SK-N-SH (cell line): ENCODE measurements at regions not wholly inside any gene's neighbourhood (a gene's known extent, or its start where the extent isn't known, plus 50 kb on each side); places are given as distances from the start of the nearest gene placed in this dataset.

Experiments used
- CTCF ChIA-PET: fragments of 300-600, 350-600 bp; formaldehyde crosslinking; extraction: SDS; loops from one replicate; lab custom pipeline; 2021; lab: Yijun Ruan, JAX
- POLR2A ChIA-PET: fragments of 350-600 bp; sonication (Branson Sonifier 250); formaldehyde crosslinking; extraction: SDS; loops from one replicate; lab custom pipeline; 2020; ENCODE audit warnings: antibody characterized with exemption, inconsistent platforms; lab: Yijun Ruan, JAX
- DNase-seq: peaks from one replicate; pipeline ENCODE4 v3.0.0; 2012
- H2AFZ ChIP-seq: fragments of 200-600 bp; sonication (generic); 2 replicates; pipeline ENCODE4 v1.8.1; 2016; ENCODE audit warnings: antibody characterized with exemption, mild to moderate bottlenecking, low read depth
- H3F3A ChIP-seq: fragments of 200-600 bp; sonication (generic); replicated peaks from 2 replicates; pipeline ENCODE3; 2016; ENCODE audit warnings: antibody characterized with exemption, mild to moderate bottlenecking; ENCODE audit not compliant: insufficient read depth
- H3K27ac ChIP-seq, 2 experiments: fragments of 200-500 bp in 1 of 2; fragments of 200-600 bp in 1 of 2; sonication (Bioruptor generic) in 1 of 2; sonication (generic), shearing (Covaris generic) in 1 of 2; 2 replicates each; pipeline versions ENCODE4 v1.5.1 to v1.6.1; 2014 to 2016; ENCODE audit warnings: low read depth in 2 of 2, inconsistent platforms in 1 of 2, low read length in 1 of 2, mild to moderate bottlenecking in 1 of 2, mixed read lengths in 1 of 2
- H3K27me3 ChIP-seq: fragments of 200-600 bp; sonication (generic), shearing (Covaris generic); 2 replicates; pipeline ENCODE4 v1.6.1; 2016; ENCODE audit warnings: mixed run types; ENCODE audit not compliant: insufficient read depth
- H3K36me3 ChIP-seq, 2 experiments: fragments of 200-500 bp in 1 of 2; fragments of 200-600 bp in 1 of 2; sonication (Bioruptor generic) in 1 of 2; sonication (generic) in 1 of 2; replicated peaks in 1 of 2; 2 replicates each; pipeline versions ENCODE3 to v1.5.1; 2014 to 2016; ENCODE audit warnings: low read length in 1 of 2, mild to moderate bottlenecking in 1 of 2; ENCODE audit not compliant: insufficient read depth in 2 of 2, control insufficient read depth in 1 of 2
- H3K4me1 ChIP-seq, 2 experiments: fragments of 200-500 bp in 1 of 2; fragments of 200-600 bp in 1 of 2; sonication (Bioruptor generic) in 1 of 2; sonication (generic), shearing (Covaris generic) in 1 of 2; 2 replicates each; pipeline versions ENCODE4 v1.5.1 to v1.6.1; 2014 to 2016; ENCODE audit warnings: low read depth in 1 of 2, low read length in 1 of 2, mixed run types in 1 of 2; ENCODE audit not compliant: insufficient read depth in 2 of 2, control insufficient read depth in 1 of 2
- H3K4me2 ChIP-seq: fragments of 200-600 bp; sonication (generic), shearing (Covaris generic); 2 replicates; pipeline ENCODE4 v1.6.1; 2017; ENCODE audit warnings: mixed run types
- H3K4me3 ChIP-seq, 2 experiments: fragments of 200-500 bp in 1 of 2; fragments of 200-600 bp in 1 of 2; sonication (Bioruptor generic) in 1 of 2; sonication (generic), shearing (Covaris generic) in 1 of 2; 2 replicates each; pipeline versions ENCODE4 v1.5.1 to v1.8.1; 2014 to 2016; ENCODE audit warnings: low read depth in 2 of 2, inconsistent platforms in 1 of 2, low read length in 1 of 2, mild to moderate bottlenecking in 1 of 2, mixed read lengths in 1 of 2, moderate library complexity in 1 of 2
- H3K79me2 ChIP-seq: fragments of 200-600 bp; sonication (generic); 2 replicates; pipeline ENCODE4 v1.8.1; 2017; ENCODE audit warnings: mild to moderate bottlenecking; ENCODE audit not compliant: insufficient read depth
- H3K9ac ChIP-seq: fragments of 200-600 bp; sonication (generic); 2 replicates; pipeline ENCODE4 v1.6.1; 2017; ENCODE audit warnings: mixed run types
- H3K9me2 ChIP-seq: fragments of 200-600 bp; sonication (generic); 2 replicates; pipeline ENCODE4 v1.6.1; 2017; ENCODE audit warnings: mixed run types
- H3K9me3 ChIP-seq: fragments of 200-600 bp; sonication (generic); 2 replicates; pipeline ENCODE4 v1.6.1; 2017; ENCODE audit warnings: mixed run types, mild to moderate bottlenecking, moderate library complexity
- H4K20me1 ChIP-seq: fragments of 200-600 bp; sonication (generic); 2 replicates; pipeline ENCODE4 v1.6.1; 2017; ENCODE audit warnings: mild to moderate bottlenecking, mixed run types; ENCODE audit not compliant: insufficient read depth
- EP300 ChIP-seq, 2 experiments: IDR thresholded peaks; 2 replicates each; pipeline versions ENCODE4 v1.4.0 to v1.6.1; 2012; ENCODE audit warnings: borderline replicate concordance in 1 of 2, low read depth in 1 of 2, low read length in 1 of 2
- EZH2phosphoT487 ChIP-seq: fragments of 200-600 bp; sonication (generic); IDR thresholded peaks from 2 replicates; pipeline ENCODE4 v1.6.1; 2017; ENCODE audit warnings: low read depth, mixed run types, mild to moderate bottlenecking, antibody characterized with exemption, moderate library complexity, borderline replicate concordance
- FOSL2 ChIP-seq: IDR thresholded peaks from 2 replicates; pipeline ENCODE4 v1.4.0; 2012; ENCODE audit warnings: low read depth, mild to moderate bottlenecking, moderate library complexity, borderline replicate concordance
- GABPA ChIP-seq: IDR thresholded peaks from 2 replicates; pipeline ENCODE4 v1.4.0; 2012; ENCODE audit warnings: low read depth, mild to moderate bottlenecking
- IRF3 ChIP-seq: fragments of 150-350 bp; IDR thresholded peaks from 2 replicates; pipeline ENCODE4 v1.6.1; 2016; ENCODE audit warnings: mild to moderate bottlenecking, low read depth, low read length
- MEF2A ChIP-seq: IDR thresholded peaks from 2 replicates; pipeline ENCODE4 v1.4.0; 2012; ENCODE audit warnings: low read depth, borderline replicate concordance
- PBX3 ChIP-seq: IDR thresholded peaks from 2 replicates; pipeline ENCODE4; 2012
- POLR2AphosphoS5 ChIP-seq: IDR thresholded peaks from 2 replicates; pipeline ENCODE4 v1.6.1; 2012; ENCODE audit warnings: low read depth, low read length
- SIN3A ChIP-seq: IDR thresholded peaks from 2 replicates; pipeline ENCODE4 v1.6.1; 2012; ENCODE audit warnings: low read depth, mild to moderate bottlenecking, low read length, moderate library complexity, borderline replicate concordance
- TAF1 ChIP-seq: IDR thresholded peaks from 2 replicates; pipeline ENCODE4 v1.6.1; 2012; ENCODE audit warnings: low read depth, mild to moderate bottlenecking, low read length, moderate library complexity, borderline replicate concordance
- TCF12 ChIP-seq: IDR thresholded peaks from 2 replicates; pipeline ENCODE4 v1.4.0; 2012
- TEAD4 ChIP-seq: IDR thresholded peaks from 2 replicates; pipeline ENCODE4 v1.4.0; 2012; ENCODE audit warnings: mild to moderate bottlenecking, borderline replicate concordance; ENCODE audit not compliant: insufficient read depth
- USF1 ChIP-seq: IDR thresholded peaks from 2 replicates; pipeline ENCODE4 v1.4.0; 2012; ENCODE audit warnings: low read depth, borderline replicate concordance
- USF2 ChIP-seq: fragments of 150-350 bp; IDR thresholded peaks from 2 replicates; pipeline ENCODE4 v1.6.1; 2017; ENCODE audit warnings: antibody characterized with exemption, low read length, low read depth, borderline replicate concordance
- ZBTB33 ChIP-seq: IDR thresholded peaks from 2 replicates; pipeline ENCODE4 v1.4.0; 2012; ENCODE audit warnings: low read depth, borderline replicate concordance
- WGBS: methylation state at CpG from one replicate; pipeline ENCODE4 v1.1.6; 2017; ENCODE audit warnings: low lambda C conversion rate; 5-methylcytosine and 5-hydroxymethylcytosine counted together

- H3K4me3 ChIP-seq = no peak overlapping the region
- POLR2A ChIA-PET = no interaction called here
- no peak for DNase-seq
- H2AFZ ChIP-seq = no peak overlapping the region
- TF ChIP-seq GABPA (no peak), EP300 (IDR thresholded peaks at IDR 0.05; ENCODE audit: borderline replicate concordance in 1 of 2, low read depth in 1 of 2, low read length in 1 of 2) (no peak), USF2 (no peak), SIN3A (no peak), TEAD4 (no peak), USF1 (no peak), POLR2AphosphoS5 (no peak), MEF2A (no peak), ZBTB33 (no peak), IRF3 (no peak), FOSL2 (no peak), TCF12 (no peak), PBX3 (no peak), EZH2phosphoT487 (no peak), TAF1 (no peak)
- no peak overlapping the region for H3K27ac ChIP-seq
- no peak overlapping the region for H3K4me2 ChIP-seq
- WGBS = 59% methylated on average over 4 of the region's 4 CpGs
- no peaks in the 10 kb centered on the region for H3K9me2 ChIP-seq
- no peaks in the 10 kb centered on the region for H3K27me3 ChIP-seq
- H3K9ac ChIP-seq = no peak overlapping the region
- H3F3A ChIP-seq = no peaks in the 10 kb centered on the region
- no peaks in the 10 kb centered on the region for H3K36me3 ChIP-seq
- peaks cover 0 to 6% of the 10 kb centered on the region in 2 experiments; a peak in 3 of 4 replicates for H3K4me1 ChIP-seq
- CTCF ChIA-PET = no interaction called here
- H4K20me1 ChIP-seq = no peaks in the 10 kb centered on the region
- no peaks in the 10 kb centered on the region for H3K9me3 ChIP-seq
- no peaks in the 10 kb centered on the region for H3K79me2 ChIP-seq
Observed at GRCh38 chr1:64348270-64348960, 121.5 kb upstream of the CACHD1 start.
